DMS 273 (cell line): ENCODE measurements at regions not wholly inside any gene's neighbourhood (a gene's known extent, or its start where the extent isn't known, plus 50 kb on each side); places are given as distances from the start of the nearest gene placed in this dataset.
A peak's percentile ranks its signal among the peaks of the same experiment; 100 is the strongest.
"Not testable (repeated sequence)": the region's sequence is repeated elsewhere in the genome, so short reads cannot be mapped to it uniquely, and the experiment has no call there.

Source experiments
- DNase-seq: peaks from one replicate; lab custom pipeline; 2025; ENCODE audit not compliant: unreplicated experiment; lab: John Stamatoyannopoulos, UW

DNA sequence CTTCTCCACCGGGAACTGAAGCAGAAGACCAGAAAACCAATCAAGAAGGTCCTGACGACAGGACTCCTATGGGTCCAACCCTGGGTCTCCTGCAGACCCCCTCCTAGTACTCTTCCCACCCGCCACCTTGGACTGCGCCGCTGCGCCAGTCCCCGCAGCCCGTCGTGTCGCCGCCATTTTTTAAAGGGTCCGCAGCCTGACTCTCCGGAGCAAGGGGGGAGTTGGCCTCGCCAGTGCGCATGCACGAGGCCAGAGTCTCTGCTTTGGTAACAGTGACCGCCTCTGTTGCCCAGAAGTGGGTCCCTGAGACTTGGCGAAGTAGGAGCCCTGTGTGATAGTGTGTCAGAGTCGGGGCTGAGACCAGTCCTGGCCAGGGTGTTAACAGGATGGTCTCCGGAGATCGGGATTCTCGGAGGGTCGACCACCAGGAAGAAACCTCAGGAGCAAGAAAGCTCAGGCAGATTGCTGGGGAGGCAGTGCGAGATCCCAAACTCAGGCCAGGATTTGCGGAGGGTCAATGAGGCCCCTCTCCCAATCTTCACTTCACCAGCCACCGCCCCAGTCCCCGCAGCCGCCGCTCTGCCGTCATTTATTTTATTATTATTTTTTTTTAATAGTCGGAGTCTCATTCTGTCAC lies 612.5 kb downstream of the KCNJ18 start:
- no peak for DNase-seq

DNA sequence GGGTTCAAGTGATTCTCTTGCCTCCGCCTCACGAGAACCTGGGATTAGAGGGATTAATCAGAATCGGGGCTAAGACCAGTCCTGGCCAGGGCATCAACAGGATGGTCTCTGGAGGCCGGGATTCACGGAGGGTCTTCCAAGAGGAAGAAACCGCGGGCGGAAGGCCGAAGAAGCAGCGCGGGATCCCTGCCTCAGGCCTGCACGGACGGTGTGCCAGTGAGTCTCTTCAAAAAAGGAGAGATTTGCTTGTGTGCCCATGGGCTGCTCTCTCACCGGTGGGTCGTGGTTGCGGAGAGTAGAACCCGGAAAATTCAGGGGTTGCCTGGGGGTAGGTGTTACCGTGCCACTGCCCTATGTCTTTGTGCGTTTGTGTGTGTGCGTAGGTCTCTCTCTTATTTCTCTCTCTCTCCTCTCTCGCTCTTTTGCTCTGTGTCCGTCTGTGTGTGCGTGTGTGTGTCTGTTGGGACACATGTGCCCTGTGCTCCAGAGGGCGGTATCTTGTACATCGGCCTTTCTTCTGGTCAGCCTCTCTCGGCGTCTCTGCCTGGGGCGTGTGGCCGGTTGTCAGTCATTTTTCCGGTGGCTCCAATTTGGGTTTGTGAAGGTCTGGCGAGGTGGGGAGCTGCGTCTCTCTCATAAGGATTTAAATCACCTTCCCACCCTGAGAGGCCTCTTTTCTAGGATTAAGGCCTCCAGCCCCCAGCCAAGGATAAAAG lies 613.2 kb downstream of the KCNJ18 start:
- no peak for DNase-seq

DNA sequence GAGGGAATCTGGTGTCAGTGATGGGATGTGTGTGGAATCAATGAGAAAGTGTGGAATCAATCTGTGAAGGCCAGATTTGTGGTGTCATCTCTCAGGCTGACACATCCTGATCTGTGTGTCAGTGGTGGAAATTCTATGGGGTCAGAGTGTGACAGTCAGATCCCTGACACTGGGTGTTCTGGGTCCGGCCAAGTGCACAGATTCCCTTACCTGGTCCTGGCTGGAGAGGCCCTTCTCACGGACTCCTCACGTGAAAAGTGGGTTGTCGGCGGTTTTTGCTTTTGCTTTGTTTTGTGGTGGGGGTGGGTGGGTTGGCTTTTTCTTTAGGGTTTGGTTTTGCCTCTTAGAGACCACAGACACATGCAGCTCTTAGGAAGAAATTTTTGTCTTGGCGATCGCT lies 618.0 kb downstream of the KCNJ18 start:
- DNase-seq, result not testable (repeated sequence)

GRCh38 chr17:22310717-22311686 lies 618.7 kb downstream of the KCNJ18 start:
- DNase-seq, result peak; percentile 83

DNA sequence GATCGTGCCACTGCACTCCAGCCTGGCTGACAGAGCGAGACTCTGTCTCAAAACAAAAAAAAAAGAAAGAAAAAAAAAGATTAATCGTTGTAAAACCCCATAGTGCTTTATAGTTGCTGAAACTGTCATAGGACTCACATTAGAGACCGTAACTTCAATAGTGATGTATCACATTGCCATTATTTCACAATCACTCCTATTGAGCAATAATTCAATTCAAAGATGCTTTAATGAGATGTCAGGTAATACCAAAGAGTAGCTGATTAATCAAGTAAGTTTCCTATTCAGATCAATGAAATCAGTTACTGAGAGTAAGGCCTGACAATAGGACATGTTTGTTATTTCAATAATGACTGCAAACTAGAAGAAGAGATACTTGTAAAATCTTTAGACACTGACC lies 628.7 kb downstream of the KCNJ18 start:
- DNase-seq, result not testable (repeated sequence)

- DNase-seq, result not testable (repeated sequence)
Measured at GRCh38 chr17:22322893-22323550, 630.7 kb downstream of the KCNJ18 start.

DNA sequence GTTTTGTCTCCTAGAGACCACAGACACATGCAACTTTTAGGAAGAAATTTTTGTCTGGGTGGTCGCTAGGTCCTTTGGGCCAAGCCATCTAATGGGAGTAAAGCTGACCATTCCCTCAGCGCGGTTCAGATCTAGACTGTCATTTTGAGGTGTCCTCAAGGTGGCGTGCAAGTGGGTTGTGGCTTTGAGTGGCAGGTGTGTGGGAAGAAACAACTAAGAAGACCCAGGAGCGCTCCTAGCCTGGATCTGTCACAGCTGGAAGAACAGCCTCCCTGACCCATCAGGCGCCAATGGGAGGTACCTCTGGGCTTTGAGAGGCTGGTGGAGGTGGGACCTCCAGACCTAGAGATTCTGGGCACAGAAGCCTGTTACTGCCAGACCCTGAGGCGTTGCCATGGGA lies 645.1 kb downstream of the KCNJ18 start:
- no peak for DNase-seq

DNA sequence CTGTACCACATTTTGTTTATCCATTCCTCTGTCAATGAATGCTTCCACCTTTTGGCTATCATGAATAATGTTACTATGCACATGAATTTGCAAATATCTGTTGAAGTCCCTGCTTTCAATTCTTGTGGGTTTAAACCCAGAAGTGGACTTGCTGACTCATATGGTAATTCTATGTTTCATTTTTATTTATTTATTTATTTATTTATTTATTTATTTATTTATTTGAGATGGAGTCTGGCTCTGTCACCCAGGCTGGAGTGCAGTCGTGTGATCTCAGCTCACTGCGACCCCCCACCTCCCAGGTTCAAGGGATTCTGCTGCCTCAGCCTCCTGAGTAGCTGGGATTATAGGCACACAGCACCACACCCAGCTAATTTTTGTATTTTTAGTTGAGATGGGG lies 664.3 kb downstream of the KCNJ18 start:
- not testable (repeated sequence) for DNase-seq

DNA sequence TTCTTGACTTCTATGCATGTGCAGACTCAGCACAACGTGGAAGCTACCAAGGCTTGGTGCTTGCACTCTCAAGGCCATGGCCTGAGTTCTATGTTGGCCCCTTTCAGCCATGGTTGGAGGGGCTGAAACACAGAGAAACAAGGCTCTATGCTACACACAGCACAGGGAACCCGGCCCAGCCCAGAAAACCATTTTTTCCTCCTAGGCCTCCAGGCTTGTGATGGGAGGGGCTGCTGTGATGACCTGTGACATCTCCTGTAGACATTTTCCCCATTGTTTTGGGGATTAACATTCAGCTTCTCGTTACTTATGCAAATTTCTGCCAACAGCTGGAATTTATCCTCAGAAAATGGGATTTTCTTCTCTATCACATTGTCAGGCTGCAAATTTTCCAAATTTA lies 678.7 kb downstream of the KCNJ18 start:
- DNase-seq, result not testable (repeated sequence)

DNA sequence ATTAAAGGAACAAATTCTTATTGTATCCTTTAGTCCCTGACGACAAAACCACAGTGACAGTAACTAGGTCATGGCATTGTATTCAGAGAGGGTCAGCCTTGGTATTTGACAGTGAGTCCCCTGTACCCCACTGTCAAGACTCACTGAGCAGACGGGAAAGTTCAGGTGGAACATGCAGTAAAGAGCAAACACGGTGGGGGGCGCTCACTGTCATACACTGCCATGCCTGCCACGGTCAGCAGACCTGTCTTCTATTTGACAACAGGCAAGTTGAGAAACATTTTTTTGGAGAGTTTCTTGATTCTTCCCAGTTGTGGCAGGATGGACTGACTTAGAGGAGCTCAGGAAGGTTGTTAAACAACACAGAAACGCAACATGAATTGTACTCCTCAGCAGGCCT lies 681.6 kb downstream of the KCNJ18 start:
- no peak for DNase-seq

- no peak for DNase-seq
Measured at GRCh38 chr17:22374741-22375140, 682.4 kb downstream of the KCNJ18 start.

- not testable (repeated sequence) for DNase-seq
Measured at GRCh38 chr17:22376747-22377146, 684.4 kb downstream of the KCNJ18 start.

DNA sequence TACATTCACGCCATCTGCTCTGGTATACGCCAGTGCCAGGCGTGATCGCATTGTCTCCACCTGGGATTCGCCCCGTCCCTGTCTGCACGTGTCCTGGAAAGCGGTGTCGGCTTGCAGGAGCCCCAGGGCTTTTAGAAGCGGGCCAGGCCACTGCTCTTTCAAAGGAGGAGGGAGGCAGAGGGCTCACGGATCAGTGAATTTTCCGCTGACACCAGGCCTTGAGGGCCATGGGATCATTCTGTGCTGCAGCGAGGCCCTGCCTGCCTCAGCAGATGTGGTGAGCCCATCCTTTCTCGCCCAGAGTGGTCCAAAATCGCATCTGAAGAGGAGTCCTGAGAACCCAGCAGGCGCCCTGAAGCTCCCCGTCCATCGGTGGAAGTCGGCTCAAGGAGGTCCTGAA lies 686.4 kb downstream of the KCNJ18 start:
- DNase-seq, result not testable (repeated sequence)

DNA sequence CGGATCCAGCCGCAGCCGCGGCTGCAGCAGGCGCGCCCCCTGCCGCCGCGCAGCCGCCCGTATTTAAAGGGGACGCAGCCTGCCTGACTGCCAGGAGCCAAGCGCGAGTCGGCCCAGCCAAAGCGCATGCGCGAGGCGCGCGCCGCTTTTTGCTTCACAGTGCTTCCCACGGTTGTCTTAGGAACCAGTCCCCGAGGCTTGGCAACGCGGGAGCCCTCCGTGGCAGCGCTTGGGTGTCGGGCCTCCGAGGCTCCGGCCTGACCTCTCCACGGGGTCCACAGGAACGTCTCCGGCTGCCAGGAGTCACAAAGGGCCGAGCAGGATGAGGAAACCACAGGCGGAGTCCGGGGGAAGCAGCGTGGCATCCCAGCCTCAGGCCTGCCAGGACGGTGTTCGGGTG lies 689.3 kb downstream of the KCNJ18 start:
- not testable (repeated sequence) for DNase-seq

- not testable (repeated sequence) for DNase-seq
Measured at GRCh38 chr17:22383772-22384460, 691.6 kb downstream of the KCNJ18 start.

GRCh38 chr17:22384461-22384800 lies 692.1 kb downstream of the KCNJ18 start:
- not testable (repeated sequence) for DNase-seq

DNA sequence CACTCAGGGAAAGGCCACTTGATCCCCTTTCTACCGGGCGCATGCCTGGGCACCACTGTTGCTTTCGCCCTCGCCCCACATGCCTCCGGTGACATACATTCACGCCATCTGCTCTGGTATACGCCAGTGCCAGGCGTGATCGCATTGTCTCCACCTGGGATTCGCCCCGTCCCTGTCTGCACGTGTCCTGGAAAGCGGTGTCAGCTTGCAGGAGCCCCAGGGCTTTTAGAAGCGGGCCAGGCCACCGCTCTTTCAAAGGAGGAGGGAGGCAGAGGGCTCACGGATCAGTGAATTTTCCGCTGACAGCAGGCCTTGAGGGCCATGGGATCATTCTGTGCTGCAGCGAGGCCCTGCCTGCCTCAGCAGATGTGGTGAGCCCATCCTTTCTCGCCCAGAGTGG lies 706.1 kb downstream of the KCNJ18 start:
- not testable (repeated sequence) for DNase-seq

GRCh38 chr17:22399037-22399436 lies 706.7 kb downstream of the KCNJ18 start:
- DNase-seq, result not testable (repeated sequence)

DNA sequence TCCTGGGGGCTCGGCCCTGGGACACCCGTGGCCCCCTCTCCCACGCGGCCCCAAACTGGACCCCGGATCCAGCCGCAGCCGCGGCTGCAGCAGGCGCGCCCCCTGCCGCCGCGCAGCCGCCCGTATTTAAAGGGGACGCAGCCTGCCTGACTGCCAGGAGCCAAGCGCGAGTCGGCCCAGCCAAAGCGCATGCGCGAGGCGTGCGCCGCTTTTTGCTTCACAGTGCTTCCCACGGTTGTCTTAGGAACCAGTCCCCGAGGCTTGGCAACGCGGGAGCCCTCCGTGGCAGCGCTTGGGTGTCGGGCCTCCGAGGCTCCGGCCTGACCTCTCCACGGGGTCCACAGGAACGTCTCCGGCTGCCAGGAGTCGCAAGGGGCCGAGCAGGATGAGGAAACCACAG lies 712.8 kb downstream of the KCNJ18 start:
- DNase-seq, result not testable (repeated sequence)

GRCh38 chr17:22409160-22409751 lies 716.9 kb downstream of the KCNJ18 start:
- DNase-seq, result no peak
